MM.1S (cell line): ENCODE measurements at regions not wholly inside any gene's neighbourhood (a gene's known extent, or its start where the extent isn't known, plus 50 kb on each side); places are given as distances from the start of the nearest gene placed in this dataset.

Experiments
- CTCF ChIP-seq: fragments of 300-600 bp; sonication (generic); IDR thresholded peaks from 2 replicates; pipeline ENCODE4 v1.5.1; 2016; ENCODE audit warnings: antibody characterized with exemption, low read length, mixed read lengths
- EZH2 ChIP-seq: fragments of 300-600 bp; sonication (generic); optimal IDR thresholded peaks from 2 replicates; pipeline ENCODE3; 2017; ENCODE audit warnings: low read depth, mild to moderate bottlenecking, antibody characterized with exemption, low read length, mixed read lengths
- EZH2phosphoT487 ChIP-seq: fragments of 300-600 bp; sonication (generic); IDR thresholded peaks from 2 replicates; pipeline ENCODE4 v1.6.1; 2018; ENCODE audit warnings: antibody characterized with exemption, low read length

- TF ChIP-seq EZH2phosphoT487 (no peak), CTCF (peak; percentile 44), EZH2 (no peak)
Measured at GRCh38 chr16:54817432-54817831, 113.2 kb upstream of the IRX5 start.
